Trophoblast cell (in vitro differentiated cells and primary cell): ENCODE measurements at regions not wholly inside any gene's neighbourhood (a gene's known extent, or its start where the extent isn't known, plus 50 kb on each side); places are given as distances from the start of the nearest gene placed in this dataset.

ENCODE experiments used
- DNase-seq, 2 donors: peaks; one replicate each; pipeline ENCODE4 v3.0.0-alpha.2; 2016
- H2AFZ ChIP-seq: 2 replicates; pipeline ENCODE4 v1.6.1; 2013; ENCODE audit warnings: low read length, moderate library complexity, mild to moderate bottlenecking; ENCODE audit not compliant: insufficient read depth, poor library complexity
- H2AK5ac ChIP-seq: 2 replicates; pipeline ENCODE4 v1.6.1; 2013; ENCODE audit warnings: mild to moderate bottlenecking, low read length
- H2BK120ac ChIP-seq: 2 replicates; pipeline ENCODE4 v1.6.1; 2013; ENCODE audit warnings: low read length, mild to moderate bottlenecking, moderate library complexity; ENCODE audit not compliant: insufficient read depth, poor library complexity
- H2BK12ac ChIP-seq: 2 replicates; pipeline ENCODE4 v1.6.1; 2013; ENCODE audit warnings: mild to moderate bottlenecking, low read length, moderate library complexity
- H2BK5ac ChIP-seq: 2 replicates; pipeline ENCODE4 v1.6.1; 2013; ENCODE audit warnings: low read length, low read depth, moderate library complexity, mild to moderate bottlenecking; ENCODE audit not compliant: poor library complexity
- H3K14ac ChIP-seq: 2 replicates; pipeline ENCODE4 v1.6.1; 2013; ENCODE audit warnings: mild to moderate bottlenecking, low read length
- H3K18ac ChIP-seq: 2 replicates; pipeline ENCODE4 v1.6.1; 2013; ENCODE audit warnings: mild to moderate bottlenecking, low read length
- H3K23ac ChIP-seq: 2 replicates; pipeline ENCODE4 v1.6.1; 2013; ENCODE audit warnings: low read length
- H3K27ac ChIP-seq: 2 replicates; pipeline ENCODE4 v1.5.1; 2013; ENCODE audit warnings: low read depth, mild to moderate bottlenecking, inconsistent platforms, low read length, moderate library complexity
- H3K27me3 ChIP-seq: 2 replicates; pipeline ENCODE4 v1.6.1; 2013; ENCODE audit warnings: inconsistent platforms, mild to moderate bottlenecking, low read length, moderate library complexity; ENCODE audit not compliant: insufficient read depth
- H3K36me3 ChIP-seq, 2 experiments: 1 replicate in 1 of 2; 2 replicates in 1 of 2; pipeline ENCODE4 v1.6.1; 2013; ENCODE audit warnings: low read length in 2 of 2, mild to moderate bottlenecking in 2 of 2, moderate library complexity in 1 of 2; ENCODE audit not compliant: insufficient read depth in 2 of 2, control insufficient read depth in 1 of 2
- H3K4ac ChIP-seq: 2 replicates; pipeline ENCODE4 v1.6.1; 2013; ENCODE audit warnings: low read depth, mild to moderate bottlenecking, low read length, moderate library complexity
- H3K4me1 ChIP-seq, 2 experiments: 1 replicate in 1 of 2; 2 replicates in 1 of 2; pipeline ENCODE4 v1.6.1; 2013; ENCODE audit warnings: low read length in 2 of 2, mild to moderate bottlenecking in 2 of 2, moderate library complexity in 1 of 2; ENCODE audit not compliant: insufficient read depth in 2 of 2, control insufficient read depth in 1 of 2
- H3K4me2 ChIP-seq: 2 replicates; pipeline ENCODE4 v1.6.1; 2013; ENCODE audit warnings: inconsistent platforms, mild to moderate bottlenecking, low read length, moderate library complexity
- H3K4me3 ChIP-seq: 2 replicates; pipeline ENCODE4 v1.5.1; 2013; ENCODE audit warnings: mild to moderate bottlenecking, low read depth, low read length, inconsistent platforms
- H3K79me1 ChIP-seq: one replicate; pipeline ENCODE4 v1.6.1; 2013; ENCODE audit warnings: low read length
- H3K79me2 ChIP-seq: 2 replicates; pipeline ENCODE4 v1.6.1; 2013; ENCODE audit warnings: low read length, mild to moderate bottlenecking; ENCODE audit not compliant: control insufficient read depth, insufficient read depth, poor library complexity
- H3K9ac ChIP-seq: 2 replicates; pipeline ENCODE4 v1.6.1; 2013; ENCODE audit warnings: mild to moderate bottlenecking, low read length
- H3K9me3 ChIP-seq: 2 replicates; pipeline ENCODE4 v1.6.1; 2013; ENCODE audit warnings: low read depth, mild to moderate bottlenecking, control low read depth, inconsistent platforms, low read length; ENCODE audit not compliant: insufficient read depth
- H4K12ac ChIP-seq: 2 replicates; pipeline ENCODE4 v1.6.1; 2013; ENCODE audit warnings: low read depth, mild to moderate bottlenecking, low read length, moderate library complexity
- H4K8ac ChIP-seq: 2 replicates; pipeline ENCODE4 v1.6.1; 2013; ENCODE audit warnings: low read depth, mild to moderate bottlenecking, low read length, moderate library complexity
- H4K91ac ChIP-seq: one replicate; pipeline ENCODE4 v1.6.1; 2013; ENCODE audit warnings: low read depth, mild to moderate bottlenecking, low read length, moderate library complexity
- WGBS: extraction: QIAGEN DNeasy Blood & Tissue Kit; methylation state at CpG from one replicate; pipeline ENCODE4 v1.1.7; 2013; ENCODE audit warnings: missing lambda C conversion rate; ENCODE audit not compliant: insufficient read length, insufficient coverage; ENCODE audit errors: extremely low coverage; 5-methylcytosine and 5-hydroxymethylcytosine counted together

DNA sequence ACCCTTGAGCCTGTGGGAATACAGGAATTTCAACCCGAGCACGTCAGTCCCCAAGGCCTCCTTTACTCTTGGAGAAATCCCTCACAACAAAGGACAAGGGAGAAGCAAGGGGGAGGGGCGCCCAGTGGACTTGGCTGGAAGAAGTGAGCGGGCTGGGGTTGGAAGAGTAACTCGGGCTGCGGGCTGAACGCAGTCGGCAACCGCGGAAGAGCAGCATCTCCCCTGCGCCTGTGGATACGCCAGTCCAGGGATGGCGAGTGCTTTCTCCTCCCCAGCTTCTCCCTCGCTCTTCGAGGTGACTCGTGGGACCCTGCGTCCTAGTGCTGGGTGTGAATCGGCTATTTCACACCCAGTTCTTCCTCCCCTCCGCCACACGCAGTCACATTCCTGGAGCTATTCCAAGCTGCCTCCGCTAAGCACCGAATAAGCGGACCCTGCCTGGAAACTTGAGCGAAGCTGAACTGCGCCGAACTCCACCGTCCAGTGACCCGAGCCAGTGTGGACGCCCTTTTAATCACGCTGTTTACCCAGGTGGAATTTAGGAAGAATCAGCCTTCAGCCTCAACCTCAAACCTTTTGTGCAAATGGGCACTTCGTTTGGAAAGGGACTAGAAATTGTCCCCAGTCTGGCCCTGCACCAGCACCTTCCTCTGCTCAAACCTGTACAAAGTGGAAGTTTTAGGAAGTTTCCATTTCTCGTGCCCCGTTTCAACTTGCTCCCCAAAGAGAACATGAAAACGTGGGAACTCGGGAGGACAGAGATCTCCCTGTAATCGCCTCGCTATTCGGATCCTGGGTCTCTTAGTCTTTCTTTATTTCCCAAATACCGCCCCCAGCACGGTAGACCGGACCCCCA lies 64.3 kb upstream of the WDR17 start:
- Histone ChIP-seq H3K27ac (no peak overlapping the region), H2AK5ac (no peak overlapping the region), H2BK120ac (no peak overlapping the region), H3K9ac (no peak overlapping the region), H3K27me3 (peaks cover 9% of the 10 kb centered on the region), H3K18ac (no peak overlapping the region), H3K4me3 (peak overlapping the region; percentile 68), H4K91ac (no peak overlapping the region), H2BK5ac (no peak overlapping the region), H2BK12ac (no peak overlapping the region), H3K36me3 (no peaks in the 10 kb centered on the region), H3K4ac (no peak overlapping the region), H3K4me2 (peak overlapping the region; percentile 83), H3K23ac (no peak overlapping the region), H3K14ac (no peak overlapping the region), H3K9me3 (no peaks in the 10 kb centered on the region), H3K79me1 (no peaks in the 10 kb centered on the region), H4K8ac (peak overlapping the region; percentile 12), H3K4me1 (peaks cover 4 to 8% of the 10 kb centered on the region in 2 experiments), H3K79me2 (no peaks in the 10 kb centered on the region), H2AFZ (peak overlapping the region; percentile 2), H4K12ac (no peak overlapping the region)
- no CpG with 5 or more reads among the region's 41 CpGs for WGBS
- peak in 1 of 2 donors; percentile 7 for DNase-seq

DNA sequence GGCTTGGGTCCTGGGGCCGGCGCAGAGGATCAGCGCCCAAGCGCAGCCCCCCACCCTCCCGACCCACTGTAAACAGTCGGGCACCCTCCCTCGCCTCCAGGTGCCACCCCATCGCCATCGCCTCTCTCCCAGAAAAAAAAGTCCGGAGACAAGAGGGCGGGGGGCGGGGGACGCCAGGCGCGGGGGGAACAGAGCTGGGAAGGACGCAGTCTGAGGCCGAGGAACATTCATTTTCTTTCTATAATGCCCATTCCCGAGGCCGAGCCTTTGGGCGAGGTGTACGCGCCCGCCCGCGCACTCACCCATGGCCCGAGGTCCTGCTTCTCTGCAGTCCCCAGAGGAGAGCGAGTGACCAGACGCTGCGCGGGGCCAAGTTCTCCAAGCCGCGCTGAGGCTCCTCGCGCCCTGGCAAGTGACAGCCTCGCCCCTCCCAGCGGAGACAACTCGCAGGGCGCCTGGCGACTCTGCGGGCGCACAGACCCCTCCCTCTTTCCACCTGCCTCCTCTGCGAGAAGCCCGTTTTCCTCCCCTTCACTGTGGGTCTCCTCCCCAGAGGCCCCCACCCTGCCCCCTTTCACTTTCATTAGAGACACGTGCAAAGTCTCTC lies 63.5 kb upstream of the WDR17 start:
- H3K4me2 ChIP-seq, result peak overlapping the region; percentile 83
- no peak overlapping the region for H2BK5ac ChIP-seq
- peak overlapping the region; percentile 87 for H2AFZ ChIP-seq
- no peak overlapping the region for H2BK12ac ChIP-seq
- H2BK120ac ChIP-seq, result no peak overlapping the region
- no peaks in the 10 kb centered on the region for H3K79me2 ChIP-seq
- no peaks in the 10 kb centered on the region for H3K36me3 ChIP-seq
- H3K14ac ChIP-seq, result no peak overlapping the region
- no peak overlapping the region for H4K91ac ChIP-seq
- H3K79me1 ChIP-seq, result no peaks in the 10 kb centered on the region
- no peak overlapping the region for H3K4ac ChIP-seq
- no peak overlapping the region for H2AK5ac ChIP-seq
- no peak overlapping the region for H3K27ac ChIP-seq
- H3K18ac ChIP-seq, result no peak overlapping the region
- no peak overlapping the region for H4K8ac ChIP-seq
- WGBS, result no CpG with 5 or more reads among the region's 44 CpGs
- peaks cover 4 to 8% of the 10 kb centered on the region in 2 experiments for H3K4me1 ChIP-seq
- no peak overlapping the region for H3K9ac ChIP-seq
- peak; percentile 1 to 14 for DNase-seq
- no peaks in the 10 kb centered on the region for H3K9me3 ChIP-seq
- no peak overlapping the region for H4K12ac ChIP-seq
- no peak overlapping the region for H3K23ac ChIP-seq
- H3K27me3 ChIP-seq, result peaks cover 9% of the 10 kb centered on the region
- peak overlapping the region; percentile 62 for H3K4me3 ChIP-seq

DNA sequence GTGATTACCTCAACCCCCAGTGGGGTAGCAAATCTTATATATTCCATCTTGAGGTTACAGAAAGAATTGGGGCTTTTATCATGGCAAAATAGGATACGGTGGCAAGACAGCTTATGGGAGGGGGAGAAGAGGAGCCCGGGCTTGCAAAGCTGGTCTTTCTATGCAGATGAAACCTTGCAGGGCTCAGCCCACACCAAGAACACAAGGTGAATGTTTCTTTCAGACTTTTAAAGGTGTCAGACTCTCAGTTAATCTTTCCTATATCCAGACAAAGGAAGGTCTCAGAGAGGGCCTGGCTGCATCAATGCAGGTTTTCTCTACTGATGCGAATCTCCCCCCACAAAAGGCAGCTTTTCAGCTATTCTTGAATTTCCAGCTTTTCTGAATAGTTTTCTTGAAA lies 59.9 kb upstream of the WDR17 start:
- Histone ChIP-seq H4K91ac (no peak overlapping the region), H2AK5ac (no peak overlapping the region), H3K14ac (no peak overlapping the region), H3K4me1 (peaks cover 4 to 8% of the 10 kb centered on the region in 2 experiments), H3K4ac (no peak overlapping the region), H3K18ac (no peak overlapping the region), H3K9ac (no peak overlapping the region), H4K8ac (no peak overlapping the region), H3K23ac (no peak overlapping the region), H3K9me3 (no peaks in the 10 kb centered on the region), H3K79me2 (no peaks in the 10 kb centered on the region), H3K36me3 (no peaks in the 10 kb centered on the region), H3K4me3 (no peak overlapping the region), H3K27ac (no peak overlapping the region), H2BK5ac (no peak overlapping the region), H2AFZ (no peak overlapping the region), H2BK12ac (no peak overlapping the region), H3K4me2 (no peak overlapping the region), H4K12ac (no peak overlapping the region), H3K27me3 (peaks cover 9% of the 10 kb centered on the region), H3K79me1 (no peaks in the 10 kb centered on the region), H2BK120ac (no peak overlapping the region)
- no peak for DNase-seq
- WGBS, result no CpG with 5 or more reads among the region's 3 CpGs

DNA sequence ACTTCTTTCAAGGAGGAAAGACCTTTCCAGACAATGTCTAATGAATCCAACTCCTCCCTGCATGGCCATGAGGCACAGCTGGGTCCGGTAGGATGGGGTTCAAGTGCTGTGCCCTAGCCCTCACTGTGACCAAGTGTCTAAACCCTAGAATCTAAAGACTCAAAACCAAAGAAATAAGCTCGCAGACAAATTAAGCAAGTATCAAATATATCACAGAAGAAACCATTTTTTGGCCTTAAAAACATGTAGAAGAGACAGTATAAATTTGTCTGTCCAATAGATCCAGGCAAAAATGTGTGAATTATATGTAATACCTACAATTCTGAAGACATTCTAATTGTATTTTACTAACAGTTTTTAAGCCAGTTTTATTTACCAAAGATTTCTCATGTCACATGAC lies 56.4 kb upstream of the WDR17 start:
- no peak overlapping the region for H3K4me3 ChIP-seq
- no CpG with 5 or more reads among the region's 2 CpGs for WGBS
- no peaks in the 10 kb centered on the region for H3K79me1 ChIP-seq
- no peaks in the 10 kb centered on the region for H3K79me2 ChIP-seq
- no peak overlapping the region for H2BK12ac ChIP-seq
- no peak overlapping the region for H2BK120ac ChIP-seq
- no peak overlapping the region for H4K8ac ChIP-seq
- H2AFZ ChIP-seq, result no peak overlapping the region
- no peak overlapping the region for H3K9ac ChIP-seq
- H4K91ac ChIP-seq, result no peak overlapping the region
- no peak overlapping the region for H3K4me2 ChIP-seq
- DNase-seq, result no peak
- H2BK5ac ChIP-seq, result no peak overlapping the region
- no peak overlapping the region for H3K4ac ChIP-seq
- H3K14ac ChIP-seq, result no peak overlapping the region
- no peaks in the 10 kb centered on the region for H3K27me3 ChIP-seq
- H2AK5ac ChIP-seq, result no peak overlapping the region
- H3K4me1 ChIP-seq, result no peaks in the 10 kb centered on the region
- no peak overlapping the region for H3K23ac ChIP-seq
- no peak overlapping the region for H4K12ac ChIP-seq
- H3K9me3 ChIP-seq, result no peaks in the 10 kb centered on the region
- no peaks in the 10 kb centered on the region for H3K36me3 ChIP-seq
- no peak overlapping the region for H3K27ac ChIP-seq
- no peak overlapping the region for H3K18ac ChIP-seq
